Stimulated activated CD4-positive, alpha-beta T cell treated with anti-CD3 and anti-CD28 coated beads, Interleukin-2, amount 100 ng/mL, for 48 hours (primary cell): ENCODE measurements at regions not wholly inside any gene's neighbourhood (a gene's known extent, or its start where the extent isn't known, plus 50 kb on each side); places are given as distances from the start of the nearest gene placed in this dataset.
"Not testable (repeated sequence)": the region's sequence is repeated elsewhere in the genome, so short reads cannot be mapped to it uniquely, and the experiment has no call there.

ENCODE experiments used
- DNase-seq, 2 donors: peaks; one replicate each; pipeline ENCODE4 v3.0.0-alpha.2; 2020

GRCh38 chr11:87623531-87624365, 551.5 kb downstream of the RAB38 start:
- not testable (repeated sequence) for DNase-seq

GRCh38 chr11:87616511-87616910, 558.7 kb downstream of the RAB38 start:
- DNase-seq, result no peak

GRCh38 chr11:87604350-87604749, 566.6 kb downstream of the TMEM135 start:
- no peak for DNase-seq

- no peak for DNase-seq
These were observed 566.2 kb downstream of the TMEM135 start for GRCh38 chr11:87603887-87604286.

- DNase-seq, result no peak
These were observed 565.0 kb downstream of the TMEM135 start for GRCh38 chr11:87602776-87603175.

- no peak for DNase-seq
These were observed 563.2 kb downstream of the TMEM135 start for GRCh38 chr11:87600938-87601337.

GRCh38 chr11:87597725-87598124, 560.0 kb downstream of the TMEM135 start:
- no peak for DNase-seq

- DNase-seq, result no peak
These were observed 558.4 kb downstream of the TMEM135 start for GRCh38 chr11:87596176-87596575.

- no peak for DNase-seq
These were observed 551.3 kb downstream of the TMEM135 start for GRCh38 chr11:87589082-87589481.

- not testable (repeated sequence) for DNase-seq
These were observed 547.9 kb downstream of the TMEM135 start for GRCh38 chr11:87585613-87586012.

- no peak for DNase-seq
These were observed 546.2 kb downstream of the TMEM135 start for GRCh38 chr11:87583931-87584330.

GRCh38 chr11:87575088-87575487, 537.4 kb downstream of the TMEM135 start:
- DNase-seq, result no peak

GRCh38 chr11:87574193-87574592, 536.5 kb downstream of the TMEM135 start:
- DNase-seq, result no peak

GRCh38 chr11:87573708-87574107, 536.0 kb downstream of the TMEM135 start:
- DNase-seq, result no peak

GRCh38 chr11:87572881-87573280, 535.1 kb downstream of the TMEM135 start:
- no peak for DNase-seq

- no peak for DNase-seq
These were observed 522.6 kb downstream of the TMEM135 start for GRCh38 chr11:87560352-87560751.

GRCh38 chr11:87559852-87560251, 522.1 kb downstream of the TMEM135 start:
- DNase-seq, result not testable (repeated sequence)

- no peak for DNase-seq
These were observed 517.4 kb downstream of the TMEM135 start for GRCh38 chr11:87555101-87555500.

- no peak for DNase-seq
These were observed 511.1 kb downstream of the TMEM135 start for GRCh38 chr11:87548797-87549196.

- DNase-seq, result no peak
These were observed 508.1 kb downstream of the TMEM135 start for GRCh38 chr11:87545858-87546257.

- DNase-seq, result no peak
These were observed 501.9 kb downstream of the TMEM135 start for GRCh38 chr11:87539596-87539995.

- no peak for DNase-seq
These were observed 498.8 kb downstream of the TMEM135 start for GRCh38 chr11:87536565-87536964.

GRCh38 chr11:87536016-87536415, 498.3 kb downstream of the TMEM135 start:
- no peak for DNase-seq

- DNase-seq, result no peak
These were observed 497.8 kb downstream of the TMEM135 start for GRCh38 chr11:87535513-87535912.

GRCh38 chr11:87531835-87532234, 494.1 kb downstream of the TMEM135 start:
- DNase-seq, result not testable (repeated sequence)
